Breast epithelium (tissue), 4 donors: ENCODE measurements at regions not wholly inside any gene's neighbourhood (a gene's known extent, or its start where the extent isn't known, plus 50 kb on each side); places are given as distances from the start of the nearest gene placed in this dataset.

ENCODE experiments used
- DNase-seq, 2 donors: peaks; one replicate each; pipeline ENCODE4 v3.0.0-alpha.2; 2019; ENCODE audit warnings: low spot score in 2 of 2
- H3K27ac ChIP-seq, 2 donors: fragments of 200-600 bp; sonication (generic) in 1 of 2; one replicate each; pipeline ENCODE4 v1.5.1; 2016 to 2019; ENCODE audit warnings: mild to moderate bottlenecking in 1 of 2
- H3K27me3 ChIP-seq, 2 donors: fragments of 200-600 bp; sonication (generic) in 1 of 2; one replicate each; pipeline versions ENCODE4 v1.5.1 to v1.6.0; 2017 to 2019; ENCODE audit warnings: control low read depth in 1 of 2, mild to moderate bottlenecking in 1 of 2
- H3K36me3 ChIP-seq: fragments of 200-600 bp; one replicate; pipeline ENCODE4 v1.5.1; 2019
- H3K4me1 ChIP-seq, 2 donors: fragments of 200-600 bp; sonication (generic); one replicate each; pipeline ENCODE4 v1.5.1; 2016 to 2019; ENCODE audit warnings: control low read depth in 1 of 2
- H3K4me3 ChIP-seq, 3 donors: fragments of 200-600 bp; sonication (generic); 1 replicate in 2 of 3; 2 replicates in 1 of 3; pipeline ENCODE4 v1.5.1; 2016 to 2019; ENCODE audit warnings: mild to moderate bottlenecking in 3 of 3, moderate library complexity in 2 of 3
- H3K9me3 ChIP-seq, 2 donors: fragments of 200-600 bp; sonication (generic) in 1 of 2; one replicate each; pipeline ENCODE4 v1.5.1; 2016 to 2019; ENCODE audit warnings: control low read depth in 1 of 2
- CTCF ChIP-seq, 3 donors: fragments of 450-650 bp; IDR thresholded peaks; one replicate each; pipeline ENCODE4 v1.5.1; 2016 to 2017; ENCODE audit warnings: antibody characterized with exemption in 3 of 3, mild to moderate bottlenecking in 3 of 3, moderate library complexity in 3 of 3
- POLR2A ChIP-seq: fragments of 450-650 bp; IDR thresholded peaks from one replicate; pipeline ENCODE4 v1.6.1; 2016; ENCODE audit warnings: antibody characterized with exemption, mild to moderate bottlenecking, moderate library complexity
- POLR2AphosphoS5 ChIP-seq, 3 donors: sonication (generic); formaldehyde crosslinking; IDR thresholded peaks; one replicate each; pipeline ENCODE4 v1.6.1; 2017; ENCODE audit warnings: antibody characterized with exemption in 3 of 3
- intact Hi-C: fragments of 100-400 bp; cut with DNase I; formaldehyde crosslinking; loops from one replicate; pipeline ENCODE4 v1.15.1; 2023; ENCODE audit warnings: low total_unique reads

- no peak for DNase-seq
- intact Hi-C loops = no loop called here
- Histone ChIP-seq H3K27me3 (no peaks in the 10 kb centered on the region), H3K27ac (no peak overlapping the region), H3K4me1 (no peaks in the 10 kb centered on the region), H3K36me3 (no peaks in the 10 kb centered on the region), H3K4me3 (no peak overlapping the region), H3K9me3 (no peaks in the 10 kb centered on the region)
- TF ChIP-seq CTCF (IDR thresholded peaks at IDR 0.05) (no peak), POLR2A (no peak), POLR2AphosphoS5 (IDR thresholded peaks at IDR 0.05) (no peak)
Observed at GRCh38 chr13:34338102-34338501, 520.2 kb downstream of the RFC3 start.

GRCh38 chr13:34340534-34340933 is 522.6 kb downstream of the RFC3 start:
- Histone ChIP-seq H3K27me3 (no peaks in the 10 kb centered on the region), H3K27ac (no peak overlapping the region), H3K4me1 (no peaks in the 10 kb centered on the region), H3K9me3 (no peaks in the 10 kb centered on the region), H3K36me3 (no peaks in the 10 kb centered on the region), H3K4me3 (no peak overlapping the region)
- TF ChIP-seq POLR2A = no peak
- no peak for TF ChIP-seq CTCF (IDR thresholded peaks at IDR 0.05)
- TF ChIP-seq POLR2AphosphoS5 (IDR thresholded peaks at IDR 0.05) = no peak
- no peak for DNase-seq
- intact Hi-C loops = no loop called here

- H3K9me3 ChIP-seq = no peaks in the 10 kb centered on the region
Observed at GRCh38 chr13:34343413-34343940, 525.5 kb downstream of the RFC3 start.

GRCh38 chr13:34344816-34345215 is 526.9 kb downstream of the RFC3 start:
- Histone ChIP-seq H3K4me3 (no peak overlapping the region), H3K4me1 (no peaks in the 10 kb centered on the region), H3K36me3 (no peaks in the 10 kb centered on the region), H3K9me3 (no peaks in the 10 kb centered on the region), H3K27ac (no peak overlapping the region), H3K27me3 (no peaks in the 10 kb centered on the region)
- intact Hi-C loops = no loop called here
- DNase-seq = no peak
- TF ChIP-seq CTCF (IDR thresholded peaks at IDR 0.05) (no peak), POLR2A (no peak), POLR2AphosphoS5 (IDR thresholded peaks at IDR 0.05) (no peak)

More at GRCh38 chr13:34343413-34343940, 525.5 kb downstream of the RFC3 start:
- DNase-seq = no peak
- Histone ChIP-seq H3K4me3 (no peak overlapping the region), H3K36me3 (no peaks in the 10 kb centered on the region), H3K4me1 (no peaks in the 10 kb centered on the region), H3K27ac (no peak overlapping the region), H3K27me3 (no peaks in the 10 kb centered on the region)
- intact Hi-C loops = no loop called here
- TF ChIP-seq POLR2A = no peak
- TF ChIP-seq CTCF (IDR thresholded peaks at IDR 0.05) = no peak
- no peak for TF ChIP-seq POLR2AphosphoS5 (IDR thresholded peaks at IDR 0.05)

GRCh38 chr13:34345258-34345965 is 527.5 kb downstream of the RFC3 start:
- Histone ChIP-seq H3K4me1 (no peaks in the 10 kb centered on the region), H3K27ac (no peak overlapping the region)

More at GRCh38 chr13:34345258-34345965, 527.5 kb downstream of the RFC3 start:
- Histone ChIP-seq H3K9me3 (no peaks in the 10 kb centered on the region), H3K36me3 (no peaks in the 10 kb centered on the region), H3K4me3 (no peak overlapping the region), H3K27me3 (no peaks in the 10 kb centered on the region)
- no peak for TF ChIP-seq POLR2AphosphoS5 (IDR thresholded peaks at IDR 0.05)
- no peak for TF ChIP-seq CTCF (IDR thresholded peaks at IDR 0.05)
- TF ChIP-seq POLR2A = no peak
- no peak for DNase-seq
- intact Hi-C loops = no loop called here
